ENCODE measurements at regions not wholly inside any gene's neighbourhood (a gene's known extent, or its start where the extent isn't known, plus 50 kb on each side); places are given as distances from the start of the nearest gene placed in this dataset.

- no peaks in the 10 kb centered on the region for H3K27me3 ChIP-seq (ENCODE audit: control insufficient read depth, insufficient read depth, low read length)
- no peak overlapping the region for H3K4me3 ChIP-seq (ENCODE audit: low read depth, low read length)
- no peaks in the 10 kb centered on the region for H3K36me3 ChIP-seq (ENCODE audit: control insufficient read depth, insufficient read depth, low read length)
- DNase-seq (ENCODE audit: low read depth) = no peak
- no peak for TF ChIP-seq CTCF (IDR thresholded peaks at IDR 0.05; ENCODE audit: insufficient read depth, low read length, poor library complexity, severe bottlenecking)
Measured at GRCh38 chr9:84490206-84490841, 149.8 kb upstream of the SLC28A3 start.

GRCh38 chr9:84490842-84491325 is 150.3 kb upstream of the SLC28A3 start:
- DNase-seq (ENCODE audit: low read depth) = no peak
- Histone ChIP-seq H3K36me3 (ENCODE audit: control insufficient read depth, insufficient read depth, low read length) (no peaks in the 10 kb centered on the region), H3K27me3 (ENCODE audit: control insufficient read depth, insufficient read depth, low read length) (no peaks in the 10 kb centered on the region), H3K4me3 (ENCODE audit: low read depth, low read length) (no peak overlapping the region)
- no peak for TF ChIP-seq CTCF (IDR thresholded peaks at IDR 0.05; ENCODE audit: insufficient read depth, low read length, poor library complexity, severe bottlenecking)

GRCh38 chr9:84492366-84493159 is 152.0 kb upstream of the SLC28A3 start:
- no peak for TF ChIP-seq CTCF (IDR thresholded peaks at IDR 0.05; ENCODE audit: insufficient read depth, low read length, poor library complexity, severe bottlenecking)
- H3K36me3 ChIP-seq (ENCODE audit: control insufficient read depth, insufficient read depth, low read length) = no peaks in the 10 kb centered on the region
- H3K4me3 ChIP-seq (ENCODE audit: low read depth, low read length) = no peak overlapping the region
- H3K27me3 ChIP-seq (ENCODE audit: control insufficient read depth, insufficient read depth, low read length) = no peaks in the 10 kb centered on the region
- DNase-seq (ENCODE audit: low read depth) = no peak

GRCh38 chr9:84493284-84493947 is 152.9 kb upstream of the SLC28A3 start:
- DNase-seq (ENCODE audit: low read depth) = no peak
- no peak overlapping the region for H3K4me3 ChIP-seq (ENCODE audit: low read depth, low read length)

GRCh38 chr9:84499969-84500582 is 159.5 kb upstream of the SLC28A3 start:
- H3K4me3 ChIP-seq (ENCODE audit: low read depth, low read length) = no peak overlapping the region
- no peak for DNase-seq (ENCODE audit: low read depth)
- no peaks in the 10 kb centered on the region for H3K36me3 ChIP-seq (ENCODE audit: control insufficient read depth, insufficient read depth, low read length)
- TF ChIP-seq CTCF (IDR thresholded peaks at IDR 0.05; ENCODE audit: insufficient read depth, low read length, poor library complexity, severe bottlenecking) = no peak
- H3K27me3 ChIP-seq (ENCODE audit: control insufficient read depth, insufficient read depth, low read length) = no peaks in the 10 kb centered on the region

More at GRCh38 chr9:84493284-84493947, 152.9 kb upstream of the SLC28A3 start:
- Histone ChIP-seq H3K36me3 (ENCODE audit: control insufficient read depth, insufficient read depth, low read length) (no peaks in the 10 kb centered on the region), H3K27me3 (ENCODE audit: control insufficient read depth, insufficient read depth, low read length) (no peaks in the 10 kb centered on the region)
- no peak for TF ChIP-seq CTCF (IDR thresholded peaks at IDR 0.05; ENCODE audit: insufficient read depth, low read length, poor library complexity, severe bottlenecking)

Measured in kidney epithelial cell (primary cell).